Heart left ventricle (tissue), 16 donors: ENCODE measurements at regions not wholly inside any gene's neighbourhood (a gene's known extent, or its start where the extent isn't known, plus 50 kb on each side); places are given as distances from the start of the nearest gene placed in this dataset.

Source experiments
- ATAC-seq, 4 donors: fragments of 200-7000 bp; cut with Tn5 transposase; one replicate each; pipeline ENCODE4 v1.9.1; 2020 to 2022; ENCODE audit warnings: moderate library complexity in 4 of 4, mild to moderate bottlenecking in 3 of 4, moderate number of reproducible peaks in 1 of 4
- DNase-seq, 5 donors: peaks; one replicate each; pipeline ENCODE4 v3.0.0-alpha.2; 2020
- H3K27ac ChIP-seq, 12 donors: fragments of 200-600 bp; sonication (generic) in 4 of 12; one replicate each; pipeline versions ENCODE4 v1.5.0 to v1.8.0; 2016 to 2022; ENCODE audit warnings: mild to moderate bottlenecking in 2 of 12
- H3K27me3 ChIP-seq, 9 donors: fragments of 200-600 bp; sonication (generic) in 2 of 9; one replicate each; pipeline versions ENCODE4 v1.5.1 to v1.8.0; 2016 to 2022; ENCODE audit warnings: mild to moderate bottlenecking in 3 of 9
- H3K36me3 ChIP-seq, 9 donors: fragments of 200-600 bp; sonication (generic) in 2 of 9; one replicate each; pipeline versions ENCODE4 v1.5.0 to v1.8.0; 2018 to 2022; ENCODE audit warnings: mild to moderate bottlenecking in 2 of 9
- H3K4me1 ChIP-seq, 12 donors: fragments of 200-600 bp; sonication (generic) in 4 of 12; one replicate each; pipeline versions ENCODE4 v1.5.0 to v1.8.0; 2016 to 2022; ENCODE audit warnings: mild to moderate bottlenecking in 3 of 12
- H3K4me3 ChIP-seq, 12 donors: fragments of 200-600 bp; sonication (generic) in 4 of 12; one replicate each; pipeline versions ENCODE4 v1.5.0 to v1.8.0; 2017 to 2022; ENCODE audit warnings: mild to moderate bottlenecking in 9 of 12, moderate library complexity in 4 of 12
- H3K9me3 ChIP-seq, 12 donors: fragments of 200-600 bp; sonication (generic) in 4 of 12; one replicate each; pipeline versions ENCODE4 v1.5.0 to v1.8.0; 2016 to 2022; ENCODE audit warnings: mild to moderate bottlenecking in 1 of 12
- CTCF ChIP-seq, 12 donors: fragments of 200-600 bp; sonication (generic) in 4 of 12; IDR thresholded peaks; one replicate each; pipeline versions ENCODE4 v1.5.0 to v1.8.0; 2018 to 2022; ENCODE audit warnings: antibody characterized with exemption in 12 of 12, mild to moderate bottlenecking in 5 of 12
- POLR2A ChIP-seq, 2 donors: fragments of 450-650 bp; IDR thresholded peaks; one replicate each; pipeline ENCODE4 v1.6.1; 2017; ENCODE audit warnings: antibody characterized with exemption in 2 of 2, mild to moderate bottlenecking in 2 of 2, moderate library complexity in 2 of 2
- WGBS, 4 donors: extraction: QIAGEN DNeasy Blood & Tissue Kit in 2 of 4; methylation state at CpG; one replicate each; pipeline versions ENCODE4 v1.1.5 to v1.1.7; 2013 to 2018; 5-methylcytosine and 5-hydroxymethylcytosine counted together
- intact Hi-C, 10 donors: fragments of 100-400 bp; cut with DNase I; formaldehyde crosslinking; loops; one replicate each; pipeline versions ENCODE4 v1.11.1 to v1.14.2; 2022
- donor health status: ischemic (EF 13 %, LVEDD 7.1; RV severe dilation, severe dysfunction).
- donor health status: healthy with polysubstance abuse.
- donor health status: DM: no; HTN: yes; CAD: no.
- donor health status: DM: no; HTN: no; CAD: no.
- donor health status: ischemic (EF 25% LVEDD 6.9; RV normal size, moderate dysfunction).
- donor health status: ischemic (EF 25% LVEDD 5.7; RV mildly dilated, moderate dysfunction).
- donor health status: healthy.
- donor health status: DM: yes; HTN: yes; CAD: no.
- donor health status: ischemic (EF 35%, LVEDD 5.7; RV mildly dilated, moderate dysfunction).
- donor health status: nonischemic (EF 11% LVEDD 7.7; RV severe dilation, severe dysfunction).
- donor health status: DM: yes; HTN: yes; CAD: no.
- donor health status: PGD.
- donor health status: ischemic (EF 29% LVEDD 5.4; RV normal size, mild dysfunction).
- donor health status: nonischemic (EF 23%, LVEDD 6.1; RV moderate dilation, normal function).

GRCh38 chr10:113317489-113317888 lies 235.4 kb upstream of the HABP2 start:
- 64 to 75% (median 67%) methylated on average over 10 of the region's 10 CpGs for WGBS, 4 donors
- TF ChIP-seq POLR2A (IDR thresholded peaks at IDR 0.05) (no peak), CTCF (IDR thresholded peaks at IDR 0.05) (no peak)
- no peak for DNase-seq
- intact Hi-C loops = no loop called here
- Histone ChIP-seq H3K4me3 (no peak overlapping the region), H3K36me3 (no peaks in the 10 kb centered on the region), H3K27me3 (peaks cover 0 to 4% (median 0%) of the 10 kb centered on the region in 9 donors), H3K27ac (no peak overlapping the region), H3K4me1 (peaks cover 0 to 29% (median 0%) of the 10 kb centered on the region in 12 donors), H3K9me3 (no peaks in the 10 kb centered on the region)
- no peak for ATAC-seq

GRCh38 chr10:113319479-113319878 lies 233.4 kb upstream of the HABP2 start:
- DNase-seq (no peak), ATAC-seq (no peak)
- no peaks in the 10 kb centered on the region for H3K9me3 ChIP-seq
- H3K36me3 ChIP-seq = no peaks in the 10 kb centered on the region
- TF ChIP-seq CTCF (IDR thresholded peaks at IDR 0.05) = no peak
- TF ChIP-seq POLR2A (IDR thresholded peaks at IDR 0.05) = no peak
- peaks cover 0 to 39% (median 0%) of the 10 kb centered on the region in 12 donors for H3K4me1 ChIP-seq
- no peak overlapping the region for H3K27ac ChIP-seq
- WGBS, 4 donors = 82 to 91% (median 89%) methylated on average over 3 of the region's 3 CpGs
- H3K4me3 ChIP-seq = no peak overlapping the region
- H3K27me3 ChIP-seq = peaks cover 0 to 4% (median 0%) of the 10 kb centered on the region in 9 donors
- intact Hi-C loops = no loop called here

- no peak for DNase-seq
- Histone ChIP-seq H3K4me1 (peaks cover 0 to 39% (median 0%) of the 10 kb centered on the region in 12 donors), H3K4me3 (no peak overlapping the region), H3K27ac (peak overlapping the region in 1 of 12 donors; percentile 70), H3K27me3 (peaks cover 0 to 4% (median 0%) of the 10 kb centered on the region in 9 donors), H3K9me3 (no peaks in the 10 kb centered on the region), H3K36me3 (no peaks in the 10 kb centered on the region)
- intact Hi-C loops = no loop called here
- WGBS, 4 donors = 82 to 85% (median 84%) methylated on average over 8 of the region's 8 CpGs
- ATAC-seq = no peak
- TF ChIP-seq CTCF (IDR thresholded peaks at IDR 0.05) (no peak), POLR2A (IDR thresholded peaks at IDR 0.05) (no peak)
Observed at GRCh38 chr10:113320211-113320610, 232.6 kb upstream of the HABP2 start.

- H3K27me3 ChIP-seq = peaks cover 0 to 4% (median 0%) of the 10 kb centered on the region in 9 donors
- no peak for TF ChIP-seq CTCF (IDR thresholded peaks at IDR 0.05)
- no peak for TF ChIP-seq POLR2A (IDR thresholded peaks at IDR 0.05)
- intact Hi-C loops = no loop called here
- peak in 3 of 5 donors; percentile 20 to 39 (median 22) for DNase-seq
- H3K9me3 ChIP-seq = no peaks in the 10 kb centered on the region
- no peaks in the 10 kb centered on the region for H3K36me3 ChIP-seq
- H3K27ac ChIP-seq = peak overlapping the region in 1 of 12 donors; percentile 70
- no peak overlapping the region for H3K4me3 ChIP-seq
- peaks cover 0 to 44% (median 0%) of the 10 kb centered on the region in 12 donors for H3K4me1 ChIP-seq
- WGBS, 4 donors = 62 to 65% (median 64%) methylated on average over 6 of the region's 6 CpGs
- ATAC-seq = peak in 1 of 4 donors; percentile 58
Observed at GRCh38 chr10:113320987-113321386, 231.9 kb upstream of the HABP2 start.
